ENCODE measurements at regions not wholly inside any gene's neighbourhood (a gene's known extent, or its start where the extent isn't known, plus 50 kb on each side); places are given as distances from the start of the nearest gene placed in this dataset.

GRCh38 chr5:164298165-164298564 lies 792.7 kb downstream of the MAT2B start:
- no peaks in the 10 kb centered on the region for H3K4me1 ChIP-seq (ENCODE audit: control insufficient read depth, insufficient read depth, low read length)
- no peaks in the 10 kb centered on the region for H3K27me3 ChIP-seq (ENCODE audit: control insufficient read depth, insufficient read depth, low read length, poor library complexity, severe bottlenecking)
- no CpG with 5 or more reads among the region's 2 CpGs for WGBS, 2 experiments
- H3K4me3 ChIP-seq (ENCODE audit: insufficient read depth, low read depth, low read length): no peak overlapping the region
- H3K36me3 ChIP-seq (ENCODE audit: control insufficient read depth, insufficient read depth, low read length): no peaks in the 10 kb centered on the region
- no peaks in the 10 kb centered on the region for H3K9me3 ChIP-seq (ENCODE audit: control insufficient read depth, low read length)
- no peak overlapping the region for H3K27ac ChIP-seq (ENCODE audit: insufficient read depth, low read depth, low read length, poor library complexity, severe bottlenecking)

- Histone ChIP-seq H3K27ac (ENCODE audit: insufficient read depth, low read depth, low read length, poor library complexity, severe bottlenecking) (no peak overlapping the region), H3K4me1 (ENCODE audit: control insufficient read depth, insufficient read depth, low read length) (no peaks in the 10 kb centered on the region), H3K9me3 (ENCODE audit: control insufficient read depth, low read length) (no peaks in the 10 kb centered on the region), H3K27me3 (ENCODE audit: control insufficient read depth, insufficient read depth, low read length, poor library complexity, severe bottlenecking) (no peaks in the 10 kb centered on the region), H3K36me3 (ENCODE audit: control insufficient read depth, insufficient read depth, low read length) (no peaks in the 10 kb centered on the region), H3K4me3 (ENCODE audit: insufficient read depth, low read depth, low read length) (no peak overlapping the region)
Measured at GRCh38 chr5:164300295-164300694, 794.9 kb downstream of the MAT2B start.

GRCh38 chr5:164301136-164301535 lies 795.7 kb downstream of the MAT2B start:
- no peaks in the 10 kb centered on the region for H3K4me1 ChIP-seq (ENCODE audit: control insufficient read depth, insufficient read depth, low read length)
- no peaks in the 10 kb centered on the region for H3K27me3 ChIP-seq (ENCODE audit: control insufficient read depth, insufficient read depth, low read length, poor library complexity, severe bottlenecking)
- no peak overlapping the region for H3K4me3 ChIP-seq (ENCODE audit: insufficient read depth, low read depth, low read length)
- no peaks in the 10 kb centered on the region for H3K9me3 ChIP-seq (ENCODE audit: control insufficient read depth, low read length)
- H3K27ac ChIP-seq (ENCODE audit: insufficient read depth, low read depth, low read length, poor library complexity, severe bottlenecking): no peak overlapping the region
- no peaks in the 10 kb centered on the region for H3K36me3 ChIP-seq (ENCODE audit: control insufficient read depth, insufficient read depth, low read length)

- H3K27me3 ChIP-seq (ENCODE audit: control insufficient read depth, insufficient read depth, low read length, poor library complexity, severe bottlenecking): no peaks in the 10 kb centered on the region
- no peak overlapping the region for H3K27ac ChIP-seq (ENCODE audit: insufficient read depth, low read depth, low read length, poor library complexity, severe bottlenecking)
- no peaks in the 10 kb centered on the region for H3K36me3 ChIP-seq (ENCODE audit: control insufficient read depth, insufficient read depth, low read length)
- no peaks in the 10 kb centered on the region for H3K4me1 ChIP-seq (ENCODE audit: control insufficient read depth, insufficient read depth, low read length)
- 100% methylated on average over 1 to 3 of the region's 3 CpGs for WGBS, 2 experiments
- H3K4me3 ChIP-seq (ENCODE audit: insufficient read depth, low read depth, low read length): no peak overlapping the region
- H3K9me3 ChIP-seq (ENCODE audit: control insufficient read depth, low read length): no peaks in the 10 kb centered on the region
Measured at GRCh38 chr5:164301708-164302107, 796.3 kb downstream of the MAT2B start.

GRCh38 chr5:164302533-164303235 lies 797.3 kb downstream of the MAT2B start:
- Histone ChIP-seq H3K27me3 (ENCODE audit: control insufficient read depth, insufficient read depth, low read length, poor library complexity, severe bottlenecking) (no peaks in the 10 kb centered on the region), H3K27ac (ENCODE audit: insufficient read depth, low read depth, low read length, poor library complexity, severe bottlenecking) (no peak overlapping the region), H3K9me3 (ENCODE audit: control insufficient read depth, low read length) (no peaks in the 10 kb centered on the region), H3K36me3 (ENCODE audit: control insufficient read depth, insufficient read depth, low read length) (no peaks in the 10 kb centered on the region), H3K4me1 (ENCODE audit: control insufficient read depth, insufficient read depth, low read length) (no peaks in the 10 kb centered on the region), H3K4me3 (ENCODE audit: insufficient read depth, low read depth, low read length) (no peak overlapping the region)
- WGBS, 2 experiments: 80 to 90% methylated on average over 1 to 2 of the region's 2 CpGs

- H3K27ac ChIP-seq (ENCODE audit: insufficient read depth, low read depth, low read length, poor library complexity, severe bottlenecking): no peak overlapping the region
- no peak overlapping the region for H3K4me3 ChIP-seq (ENCODE audit: insufficient read depth, low read depth, low read length)
- no peaks in the 10 kb centered on the region for H3K36me3 ChIP-seq (ENCODE audit: control insufficient read depth, insufficient read depth, low read length)
- no peaks in the 10 kb centered on the region for H3K27me3 ChIP-seq (ENCODE audit: control insufficient read depth, insufficient read depth, low read length, poor library complexity, severe bottlenecking)
- WGBS, 2 experiments: 90 to 91% methylated on average over 1 to 2 of the region's 2 CpGs
- H3K9me3 ChIP-seq (ENCODE audit: control insufficient read depth, low read length): no peaks in the 10 kb centered on the region
- no peaks in the 10 kb centered on the region for H3K4me1 ChIP-seq (ENCODE audit: control insufficient read depth, insufficient read depth, low read length)
Measured at GRCh38 chr5:164303646-164304215, 798.3 kb downstream of the MAT2B start.

- Histone ChIP-seq H3K4me1 (ENCODE audit: control insufficient read depth, insufficient read depth, low read length) (no peaks in the 10 kb centered on the region), H3K36me3 (ENCODE audit: control insufficient read depth, insufficient read depth, low read length) (no peaks in the 10 kb centered on the region), H3K27me3 (ENCODE audit: control insufficient read depth, insufficient read depth, low read length, poor library complexity, severe bottlenecking) (no peaks in the 10 kb centered on the region), H3K9me3 (ENCODE audit: control insufficient read depth, low read length) (no peaks in the 10 kb centered on the region), H3K27ac (ENCODE audit: insufficient read depth, low read depth, low read length, poor library complexity, severe bottlenecking) (no peak overlapping the region), H3K4me3 (ENCODE audit: insufficient read depth, low read depth, low read length) (no peak overlapping the region)
- 93 to 95% methylated on average over 3 of the region's 3 CpGs for WGBS, 2 experiments
Measured at GRCh38 chr5:164306662-164307061, 801.2 kb downstream of the MAT2B start.

GRCh38 chr5:164312801-164313200 lies 807.4 kb downstream of the MAT2B start:
- no peaks in the 10 kb centered on the region for H3K27me3 ChIP-seq (ENCODE audit: control insufficient read depth, insufficient read depth, low read length, poor library complexity, severe bottlenecking)
- H3K4me3 ChIP-seq (ENCODE audit: insufficient read depth, low read depth, low read length): no peak overlapping the region
- WGBS, 2 experiments: 95 to 96% methylated on average over 5 of the region's 5 CpGs
- H3K9me3 ChIP-seq (ENCODE audit: control insufficient read depth, low read length): no peaks in the 10 kb centered on the region
- H3K27ac ChIP-seq (ENCODE audit: insufficient read depth, low read depth, low read length, poor library complexity, severe bottlenecking): no peak overlapping the region
- no peaks in the 10 kb centered on the region for H3K36me3 ChIP-seq (ENCODE audit: control insufficient read depth, insufficient read depth, low read length)
- no peaks in the 10 kb centered on the region for H3K4me1 ChIP-seq (ENCODE audit: control insufficient read depth, insufficient read depth, low read length)

- Histone ChIP-seq H3K9me3 (ENCODE audit: control insufficient read depth, low read length) (no peaks in the 10 kb centered on the region), H3K4me3 (ENCODE audit: insufficient read depth, low read depth, low read length) (no peak overlapping the region), H3K36me3 (ENCODE audit: control insufficient read depth, insufficient read depth, low read length) (no peaks in the 10 kb centered on the region), H3K4me1 (ENCODE audit: control insufficient read depth, insufficient read depth, low read length) (no peaks in the 10 kb centered on the region), H3K27ac (ENCODE audit: insufficient read depth, low read depth, low read length, poor library complexity, severe bottlenecking) (no peak overlapping the region), H3K27me3 (ENCODE audit: control insufficient read depth, insufficient read depth, low read length, poor library complexity, severe bottlenecking) (no peaks in the 10 kb centered on the region)
- WGBS, 2 experiments: no CpG with 5 or more reads among the region's 1 CpG
Measured at GRCh38 chr5:164317676-164318075, 812.3 kb downstream of the MAT2B start.

- H3K9me3 ChIP-seq (ENCODE audit: control insufficient read depth, low read length): no peaks in the 10 kb centered on the region
- no peaks in the 10 kb centered on the region for H3K4me1 ChIP-seq (ENCODE audit: control insufficient read depth, insufficient read depth, low read length)
- H3K27ac ChIP-seq (ENCODE audit: insufficient read depth, low read depth, low read length, poor library complexity, severe bottlenecking): no peak overlapping the region
- H3K36me3 ChIP-seq (ENCODE audit: control insufficient read depth, insufficient read depth, low read length): no peaks in the 10 kb centered on the region
- H3K27me3 ChIP-seq (ENCODE audit: control insufficient read depth, insufficient read depth, low read length, poor library complexity, severe bottlenecking): no peaks in the 10 kb centered on the region
- WGBS, 2 experiments: 77 to 90% methylated on average over 3 of the region's 3 CpGs
- no peak overlapping the region for H3K4me3 ChIP-seq (ENCODE audit: insufficient read depth, low read depth, low read length)
Measured at GRCh38 chr5:164319161-164319560, 813.7 kb downstream of the MAT2B start.

Measured in ectodermal cell (in vitro differentiated cells).